Fibroblast of mammary gland (primary cell): ENCODE measurements at regions not wholly inside any gene's neighbourhood (a gene's known extent, or its start where the extent isn't known, plus 50 kb on each side); places are given as distances from the start of the nearest gene placed in this dataset.

ENCODE experiments used
- DNase-seq: peaks from one replicate; pipeline ENCODE4 v3.0.0-alpha.2; 2010; ENCODE audit warnings: low read depth
- H3K4me3 ChIP-seq: 2 replicates; pipeline ENCODE4 v1.5.1; 2011; ENCODE audit warnings: low read depth, mild to moderate bottlenecking, low read length, moderate library complexity; ENCODE audit not compliant: control insufficient read depth
- TF ChIP-seq, protein P1 (sequence below): conservative IDR thresholded peaks from 2 replicates; pipeline ENCODE4 v1.5.1; 2011; ENCODE audit warnings: low read depth, low read length, inconsistent platforms; ENCODE audit not compliant: control insufficient read depth, insufficient read depth

- DNase-seq, result peak; percentile 87
- H3K4me3 ChIP-seq, result no peak overlapping the region
- TF ChIP-seq, protein P1, sequence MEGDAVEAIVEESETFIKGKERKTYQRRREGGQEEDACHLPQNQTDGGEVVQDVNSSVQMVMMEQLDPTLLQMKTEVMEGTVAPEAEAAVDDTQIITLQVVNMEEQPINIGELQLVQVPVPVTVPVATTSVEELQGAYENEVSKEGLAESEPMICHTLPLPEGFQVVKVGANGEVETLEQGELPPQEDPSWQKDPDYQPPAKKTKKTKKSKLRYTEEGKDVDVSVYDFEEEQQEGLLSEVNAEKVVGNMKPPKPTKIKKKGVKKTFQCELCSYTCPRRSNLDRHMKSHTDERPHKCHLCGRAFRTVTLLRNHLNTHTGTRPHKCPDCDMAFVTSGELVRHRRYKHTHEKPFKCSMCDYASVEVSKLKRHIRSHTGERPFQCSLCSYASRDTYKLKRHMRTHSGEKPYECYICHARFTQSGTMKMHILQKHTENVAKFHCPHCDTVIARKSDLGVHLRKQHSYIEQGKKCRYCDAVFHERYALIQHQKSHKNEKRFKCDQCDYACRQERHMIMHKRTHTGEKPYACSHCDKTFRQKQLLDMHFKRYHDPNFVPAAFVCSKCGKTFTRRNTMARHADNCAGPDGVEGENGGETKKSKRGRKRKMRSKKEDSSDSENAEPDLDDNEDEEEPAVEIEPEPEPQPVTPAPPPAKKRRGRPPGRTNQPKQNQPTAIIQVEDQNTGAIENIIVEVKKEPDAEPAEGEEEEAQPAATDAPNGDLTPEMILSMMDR, result no peak
Measured at GRCh38 chr17:72338847-72339790, 218.3 kb downstream of the SOX9 start.

GRCh38 chr17:72340836-72341235 lies 220.0 kb downstream of the SOX9 start:
- no peak for DNase-seq
- TF ChIP-seq, protein P1, result no peak

GRCh38 chr17:72342061-72342460 lies 221.2 kb downstream of the SOX9 start:
- DNase-seq, result no peak
- no peak overlapping the region for H3K4me3 ChIP-seq
- TF ChIP-seq, protein P1, result no peak

More at GRCh38 chr17:72340836-72341235, 220.0 kb downstream of the SOX9 start:
- no peak overlapping the region for H3K4me3 ChIP-seq

DNA sequence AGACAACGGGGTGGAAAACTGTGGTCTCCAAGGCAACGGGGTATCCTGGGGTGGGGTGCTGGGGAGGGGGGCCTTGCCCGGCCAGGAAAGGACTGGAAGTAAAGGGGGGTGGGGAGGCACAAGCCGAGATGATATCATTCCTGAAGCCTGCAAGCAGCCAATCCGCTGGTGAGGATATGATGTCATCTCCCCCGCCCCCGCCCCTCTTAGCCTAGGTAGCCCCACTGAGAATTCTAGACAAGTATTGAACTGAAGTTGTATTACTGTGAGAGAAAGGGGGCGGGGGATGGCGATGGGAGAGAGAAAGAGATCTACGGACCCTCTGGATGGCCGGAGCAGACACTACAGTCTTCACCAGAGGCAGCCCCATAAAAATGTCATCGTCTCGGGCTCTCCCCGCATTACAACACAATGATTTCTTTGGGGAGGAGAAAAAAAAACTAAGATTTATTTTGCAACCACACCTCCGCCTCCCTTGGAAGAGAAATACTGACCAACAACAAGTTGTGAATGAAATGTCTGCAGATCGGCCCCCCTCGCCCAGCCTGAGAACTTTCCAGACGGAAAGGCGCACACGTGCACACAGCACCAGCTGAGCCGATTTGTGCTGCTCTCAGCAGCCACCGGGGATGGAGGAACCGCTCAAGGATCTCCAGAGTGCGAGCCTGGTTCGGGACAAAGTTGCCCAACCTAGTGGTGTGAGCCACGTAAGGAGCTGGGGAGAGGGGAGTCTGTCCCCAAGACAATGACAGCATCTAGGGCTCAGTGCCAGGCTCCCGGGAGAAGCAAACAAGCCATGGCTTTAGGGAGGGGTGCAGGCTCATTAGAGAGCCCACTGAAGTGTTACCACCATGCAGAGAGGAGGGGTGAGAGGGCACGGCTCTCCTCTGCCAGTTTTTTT lies 222.1 kb downstream of the SOX9 start:
- peak; percentile 43 for DNase-seq
- TF ChIP-seq, protein P1, result no peak
- peak overlapping the region; percentile 15 for H3K4me3 ChIP-seq

- TF ChIP-seq, protein P1, result no peak
- H3K4me3 ChIP-seq, result no peak overlapping the region
- DNase-seq, result peak; percentile 37
Measured at GRCh38 chr17:72343911-72344310, 223.1 kb downstream of the SOX9 start.

- H3K4me3 ChIP-seq, result no peak overlapping the region
- TF ChIP-seq, protein P1, result no peak
- no peak for DNase-seq
Measured at GRCh38 chr17:72344613-72345012, 223.8 kb downstream of the SOX9 start.
